Gastrocnemius medialis (tissue), 4 donors: ENCODE measurements at regions not wholly inside any gene's neighbourhood (a gene's known extent, or its start where the extent isn't known, plus 50 kb on each side); places are given as distances from the start of the nearest gene placed in this dataset.

ENCODE experiments used
- CTCF ChIP-seq, 5 experiments: fragments of 450-650 bp in 3 of 5; fragments of 200-600 bp in 2 of 5; sonication (generic) in 2 of 5; IDR thresholded peaks in 4 of 5; conservative IDR thresholded peaks in 1 of 5; 1 replicate in 4 of 5; 2 replicates in 1 of 5; pipeline ENCODE4 v1.5.1; 2016 to 2019; ENCODE audit warnings: antibody characterized with exemption in 5 of 5, mild to moderate bottlenecking in 3 of 5, moderate library complexity in 3 of 5
- POLR2A ChIP-seq, 2 donors: fragments of 450-650 bp; IDR thresholded peaks; one replicate each; pipeline ENCODE4 v1.6.1; 2017; ENCODE audit warnings: antibody characterized with exemption in 2 of 2, mild to moderate bottlenecking in 2 of 2, moderate library complexity in 2 of 2

GRCh38 chr6:79404261-79404660 is 133.0 kb downstream of the LCA5 start:
- no peak for TF ChIP-seq CTCF (IDR thresholded peaks at IDR 0.05 in 4 of 5, conservative IDR thresholded peaks at IDR 0.05 in 1 of 5)
- no peak for TF ChIP-seq POLR2A (IDR thresholded peaks at IDR 0.05)
